ENCODE measurements at regions not wholly inside any gene's neighbourhood (a gene's known extent, or its start where the extent isn't known, plus 50 kb on each side); places are given as distances from the start of the nearest gene placed in this dataset.

- H3K4me3 ChIP-seq: no peak overlapping the region
- intact Hi-C loops (cut with DNase I): no loop called here
- no peak for TF ChIP-seq POLR2AphosphoS5 (IDR thresholded peaks at IDR 0.05)
- no peak for TF ChIP-seq CTCF (IDR thresholded peaks at IDR 0.05)
- TF ChIP-seq POLR2A (IDR thresholded peaks at IDR 0.05): no peak
- H3K9me3 ChIP-seq: no peaks in the 10 kb centered on the region
- H3K36me3 ChIP-seq: no peaks in the 10 kb centered on the region
- H3K4me1 ChIP-seq (replicated peaks): no peaks in the 10 kb centered on the region
- no peak overlapping the region for H3K27ac ChIP-seq
- DNase-seq (ENCODE audit: low spot score): no peak
- WGBS: 91% methylated on average over 2 of the region's 2 CpGs
- H3K27me3 ChIP-seq (replicated peaks; ENCODE audit: insufficient read depth): peaks cover 2% of the 10 kb centered on the region
Observed at GRCh38 chr15:70387993-70388392, 290.3 kb upstream of the TLE3 start.

DNA sequence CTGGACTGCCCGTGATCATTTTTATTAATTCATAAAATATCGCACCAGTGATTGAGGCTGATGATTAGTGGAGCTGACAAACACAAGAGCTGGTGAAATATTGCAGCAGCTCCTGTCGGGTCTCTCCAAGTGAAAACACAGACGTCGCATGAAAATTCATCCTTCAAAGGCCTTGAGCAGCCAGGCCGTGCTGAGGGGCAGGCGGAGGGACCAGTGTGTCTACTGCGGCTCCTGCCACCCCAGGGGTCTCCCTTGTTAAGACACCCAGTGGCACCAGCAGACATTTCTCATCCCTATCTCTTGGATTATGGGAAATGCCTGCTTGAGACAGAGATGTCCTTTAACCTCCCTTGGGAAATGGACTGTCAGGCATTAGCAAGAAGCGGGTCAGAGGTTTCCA is 289.4 kb upstream of the TLE3 start:
- no peaks in the 10 kb centered on the region for H3K4me1 ChIP-seq (replicated peaks)
- no peak for TF ChIP-seq CTCF (IDR thresholded peaks at IDR 0.05)
- TF ChIP-seq POLR2A (IDR thresholded peaks at IDR 0.05): no peak
- TF ChIP-seq POLR2AphosphoS5 (IDR thresholded peaks at IDR 0.05): no peak
- H3K36me3 ChIP-seq: no peaks in the 10 kb centered on the region
- H3K4me3 ChIP-seq: no peak overlapping the region
- peaks cover 2% of the 10 kb centered on the region for H3K27me3 ChIP-seq (replicated peaks; ENCODE audit: insufficient read depth)
- no peak for DNase-seq (ENCODE audit: low spot score)
- H3K27ac ChIP-seq: no peak overlapping the region
- intact Hi-C loops (cut with DNase I): no loop called here
- 96% methylated on average over 9 of the region's 9 CpGs for WGBS
- no peaks in the 10 kb centered on the region for H3K9me3 ChIP-seq

DNA sequence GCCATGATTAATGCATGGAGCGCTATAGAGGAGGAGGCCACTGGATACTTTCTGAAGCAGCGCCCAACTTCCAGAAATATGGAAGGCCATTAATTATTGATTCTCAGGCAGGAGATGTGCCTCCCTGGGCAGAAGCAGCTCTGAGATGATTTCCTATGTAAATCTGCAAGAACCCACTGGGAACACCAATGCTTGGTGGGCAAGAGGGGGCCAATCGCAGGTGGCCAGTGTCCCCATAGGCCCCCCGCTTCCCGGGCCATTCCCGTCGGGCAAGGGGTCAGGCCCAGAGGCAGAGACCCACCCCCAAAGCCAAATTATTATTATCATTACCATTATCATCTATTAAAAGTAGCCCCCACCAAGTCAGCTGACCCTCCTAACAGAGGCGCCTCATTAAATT is 288.0 kb upstream of the TLE3 start:
- no peaks in the 10 kb centered on the region for H3K9me3 ChIP-seq
- WGBS: 92% methylated on average over 8 of the region's 8 CpGs
- no peak overlapping the region for H3K4me3 ChIP-seq
- H3K27ac ChIP-seq: no peak overlapping the region
- H3K4me1 ChIP-seq (replicated peaks): no peaks in the 10 kb centered on the region
- TF ChIP-seq POLR2A (IDR thresholded peaks at IDR 0.05) (no peak), POLR2AphosphoS5 (IDR thresholded peaks at IDR 0.05) (no peak), CTCF (IDR thresholded peaks at IDR 0.05) (no peak)
- DNase-seq (ENCODE audit: low spot score): no peak
- intact Hi-C loops (cut with DNase I): no loop called here
- no peaks in the 10 kb centered on the region for H3K36me3 ChIP-seq
- H3K27me3 ChIP-seq (replicated peaks; ENCODE audit: insufficient read depth): peaks cover 2% of the 10 kb centered on the region

GRCh38 chr15:70385052-70385451 is 287.3 kb upstream of the TLE3 start:
- intact Hi-C loops (cut with DNase I): no loop called here
- TF ChIP-seq POLR2A (IDR thresholded peaks at IDR 0.05) (no peak), CTCF (IDR thresholded peaks at IDR 0.05) (no peak), POLR2AphosphoS5 (IDR thresholded peaks at IDR 0.05) (no peak)
- Histone ChIP-seq H3K4me3 (no peak overlapping the region), H3K4me1 (replicated peaks) (no peaks in the 10 kb centered on the region), H3K27ac (no peak overlapping the region), H3K9me3 (no peaks in the 10 kb centered on the region), H3K36me3 (no peaks in the 10 kb centered on the region), H3K27me3 (replicated peaks; ENCODE audit: insufficient read depth) (peaks cover 2% of the 10 kb centered on the region)
- 82% methylated on average over 6 of the region's 6 CpGs for WGBS
- no peak for DNase-seq (ENCODE audit: low spot score)

- Histone ChIP-seq H3K9me3 (no peaks in the 10 kb centered on the region), H3K36me3 (no peaks in the 10 kb centered on the region), H3K4me3 (no peak overlapping the region), H3K27me3 (replicated peaks; ENCODE audit: insufficient read depth) (no peaks in the 10 kb centered on the region), H3K4me1 (replicated peaks) (no peaks in the 10 kb centered on the region), H3K27ac (no peak overlapping the region)
- 95% methylated on average over 8 of the region's 8 CpGs for WGBS
- intact Hi-C loops (cut with DNase I): no loop called here
- TF ChIP-seq POLR2A (IDR thresholded peaks at IDR 0.05): no peak
- TF ChIP-seq POLR2AphosphoS5 (IDR thresholded peaks at IDR 0.05): no peak
- DNase-seq (ENCODE audit: low spot score): no peak
Observed at GRCh38 chr15:70383856-70384255, 286.1 kb upstream of the TLE3 start.

All from prostate gland (tissue), 2 donors.